ENCODE measurements at regions not wholly inside any gene's neighbourhood (a gene's known extent, or its start where the extent isn't known, plus 50 kb on each side); places are given as distances from the start of the nearest gene placed in this dataset.
A peak's percentile ranks its signal among the peaks of the same experiment; 100 is the strongest.
"Not testable (repeated sequence)": the region's sequence is repeated elsewhere in the genome, so short reads cannot be mapped to it uniquely, and the experiment has no call there.

GRCh38 chr14:65834812-65835211 lies 422.3 kb downstream of the FUT8 start:
- DNase-seq, result no peak

GRCh38 chr14:65835501-65835900 lies 423.0 kb downstream of the FUT8 start:
- no peak for DNase-seq

- DNase-seq, result no peak
Observed at GRCh38 chr14:65838565-65838964, 426.0 kb downstream of the FUT8 start.

DNA sequence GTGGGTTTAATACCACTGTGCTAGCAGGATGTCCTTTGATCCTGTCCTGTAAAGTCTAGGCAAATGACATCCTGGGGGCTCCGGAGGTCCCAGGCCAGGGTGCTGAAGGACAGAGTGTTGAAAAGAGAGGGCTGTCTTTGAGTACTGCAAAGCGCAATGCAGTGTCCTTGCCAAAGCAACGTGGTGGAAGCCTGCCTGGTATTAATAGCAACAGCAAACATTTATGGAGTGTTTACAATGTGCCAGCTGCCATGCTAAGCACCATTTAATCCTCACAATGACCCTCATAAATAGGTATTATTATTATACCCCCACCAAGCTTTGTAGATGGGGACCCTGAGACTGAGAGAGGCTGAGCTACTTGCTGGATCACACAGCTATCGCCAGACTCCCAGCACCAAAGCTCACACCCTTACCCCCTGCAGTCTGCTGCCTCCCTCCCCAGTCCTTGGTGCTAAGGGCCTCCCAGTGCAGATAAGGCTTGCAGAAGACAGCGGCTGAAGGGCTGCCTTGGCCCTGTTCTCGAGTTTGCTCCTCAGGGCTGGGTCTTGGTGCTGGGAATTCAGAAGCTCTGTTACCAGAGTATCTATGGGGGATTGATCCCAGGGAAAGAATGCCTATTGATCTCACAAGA lies 427.7 kb downstream of the FUT8 start:
- no peak for DNase-seq

- DNase-seq, result no peak
Observed at GRCh38 chr14:65840786-65841185, 428.3 kb downstream of the FUT8 start.

GRCh38 chr14:65846196-65846868 lies 433.8 kb downstream of the FUT8 start:
- DNase-seq, result no peak

GRCh38 chr14:65847075-65847847 lies 434.7 kb downstream of the FUT8 start:
- DNase-seq, result peak; percentile 69

- not testable (repeated sequence) for DNase-seq
Observed at GRCh38 chr14:65847931-65848330, 435.4 kb downstream of the FUT8 start.

GRCh38 chr14:65849091-65849490 lies 436.6 kb downstream of the FUT8 start:
- no peak for DNase-seq

DNA sequence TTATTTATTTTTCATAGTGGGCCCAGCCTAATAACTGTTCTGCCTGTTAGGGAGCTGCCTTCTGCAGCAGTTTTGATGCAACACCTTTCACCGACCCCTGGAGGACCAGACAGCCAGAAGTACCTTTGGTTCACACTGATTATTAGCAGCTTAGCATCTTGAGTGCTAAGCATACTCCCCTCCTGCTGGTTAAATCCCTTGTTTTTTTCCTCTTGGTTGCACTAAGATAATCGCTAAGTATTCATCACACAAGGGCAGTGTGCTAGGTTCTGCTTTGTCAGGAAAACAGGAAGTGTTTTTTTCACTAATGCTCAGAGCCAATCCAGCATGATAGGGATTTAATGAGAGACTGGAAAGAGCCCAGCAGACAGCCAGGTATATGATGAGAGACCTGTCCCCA lies 437.0 kb downstream of the FUT8 start:
- no peak for DNase-seq

- peak; percentile 81 for DNase-seq
Observed at GRCh38 chr14:65850429-65851135, 438.1 kb downstream of the FUT8 start.

GRCh38 chr14:65852689-65853088 lies 440.2 kb downstream of the FUT8 start:
- DNase-seq, result no peak

DNA sequence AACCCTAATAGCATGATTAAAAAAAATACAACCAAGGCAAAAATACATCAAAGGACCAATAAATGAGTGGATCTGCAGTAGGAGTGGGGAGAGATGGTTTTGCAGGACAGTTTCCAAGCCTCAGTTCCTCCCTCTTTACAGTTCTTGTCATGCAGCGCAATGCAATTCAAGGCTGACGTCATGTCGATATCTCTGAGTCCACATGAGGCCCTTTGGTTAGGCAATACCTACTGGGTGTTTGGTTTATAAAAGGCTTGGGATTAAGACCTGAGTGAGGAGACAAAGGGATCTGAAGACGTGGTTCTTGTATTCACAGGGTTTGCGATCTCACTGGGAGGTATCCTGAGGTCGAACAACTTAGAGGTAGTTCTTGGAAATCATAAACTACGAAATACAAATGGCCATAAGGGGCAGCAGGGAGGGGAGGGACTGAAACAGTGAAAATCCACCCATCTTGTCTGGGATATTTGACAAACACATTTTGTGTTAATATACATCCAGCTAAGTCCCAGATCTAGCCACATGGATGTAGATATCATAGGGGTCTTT lies 441.0 kb downstream of the FUT8 start:
- DNase-seq, result no peak

GRCh38 chr14:65854215-65854614 lies 441.7 kb downstream of the FUT8 start:
- DNase-seq, result no peak

GRCh38 chr14:65860956-65861611 lies 448.6 kb downstream of the FUT8 start:
- no peak for DNase-seq

DNA sequence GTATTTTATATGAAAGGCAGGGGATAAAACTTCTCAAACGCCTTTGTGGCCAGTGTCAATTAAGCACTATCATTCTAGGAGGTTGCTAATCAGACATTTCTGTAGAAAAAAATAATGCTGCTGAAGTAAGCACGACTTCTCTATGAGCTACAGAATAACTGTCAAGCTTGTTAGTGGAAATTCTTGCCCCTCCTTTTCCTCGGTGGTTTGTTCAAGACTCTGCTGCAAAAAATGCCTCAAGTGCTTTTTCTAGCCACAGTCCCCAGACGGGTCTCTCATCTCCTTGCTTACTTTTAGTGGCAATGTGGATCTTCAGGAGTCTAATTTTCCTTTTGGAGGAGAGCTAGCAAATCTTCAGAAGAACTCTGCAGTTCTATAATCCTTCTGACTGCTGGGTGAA lies 452.0 kb downstream of the FUT8 start:
- DNase-seq, result no peak

- DNase-seq, result no peak
Observed at GRCh38 chr14:65864984-65865383, 452.5 kb downstream of the FUT8 start.

- no peak for DNase-seq
Observed at GRCh38 chr14:65866448-65866847, 453.9 kb downstream of the FUT8 start.

DNA sequence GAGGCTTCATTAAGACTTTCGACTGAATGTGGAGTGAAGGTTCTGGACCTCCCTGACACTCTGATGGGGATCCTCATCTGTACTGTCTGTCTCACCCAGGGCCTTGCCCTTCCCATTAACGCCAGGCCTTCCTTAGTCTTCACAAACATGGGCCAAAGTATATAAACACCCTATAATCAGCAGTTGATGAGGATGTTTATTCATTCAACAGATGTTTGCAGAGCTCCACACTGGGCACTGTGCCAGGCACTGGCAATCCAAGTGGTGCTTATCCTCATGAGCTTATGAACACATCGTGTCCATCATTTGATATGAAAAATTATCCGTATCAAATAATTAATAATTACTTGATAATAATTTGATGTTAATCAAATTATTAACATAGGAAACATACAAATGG lies 454.4 kb downstream of the FUT8 start:
- DNase-seq, result no peak

DNA sequence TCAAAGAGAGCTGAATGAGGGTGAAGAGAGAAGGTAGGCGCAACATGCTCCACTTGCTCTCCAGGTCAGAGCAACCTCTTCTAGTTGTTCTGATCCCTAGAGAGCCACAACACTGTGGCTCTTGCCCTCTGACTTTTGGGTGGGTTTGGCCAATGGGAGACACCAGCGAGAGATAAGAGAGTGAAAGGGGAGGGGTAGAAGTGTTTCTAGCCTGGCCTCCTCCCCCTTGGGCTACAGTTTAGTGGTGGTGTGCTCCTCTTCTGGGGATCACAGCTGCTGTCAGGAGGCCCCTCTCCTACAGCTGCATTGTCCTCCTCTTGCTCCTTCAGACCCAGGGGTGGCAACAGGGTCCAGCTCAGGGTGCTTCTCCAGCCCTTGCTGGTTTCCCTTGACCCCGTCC lies 454.8 kb downstream of the FUT8 start:
- no peak for DNase-seq

DNA sequence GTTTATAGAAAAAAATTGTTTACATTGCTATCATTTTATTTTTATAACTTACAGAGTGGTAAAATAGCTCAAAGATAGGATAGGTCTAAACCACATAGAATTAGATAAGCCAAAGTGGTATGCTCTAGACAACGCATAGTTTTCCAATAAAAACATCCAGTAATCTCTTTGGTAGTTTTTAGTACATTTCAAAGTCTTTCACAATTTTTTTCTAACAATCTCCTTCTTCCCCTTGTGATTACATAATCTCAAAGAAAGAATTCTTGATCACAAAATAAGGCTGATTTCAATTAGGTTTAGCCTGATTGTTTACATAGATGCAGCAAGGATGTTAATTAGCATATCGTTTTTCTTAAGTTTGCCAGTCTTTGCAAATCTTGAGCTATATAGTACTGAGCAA lies 460.0 kb downstream of the FUT8 start:
- no peak for DNase-seq

- DNase-seq, result no peak
Observed at GRCh38 chr14:65877166-65877565, 464.6 kb downstream of the FUT8 start.

DNA sequence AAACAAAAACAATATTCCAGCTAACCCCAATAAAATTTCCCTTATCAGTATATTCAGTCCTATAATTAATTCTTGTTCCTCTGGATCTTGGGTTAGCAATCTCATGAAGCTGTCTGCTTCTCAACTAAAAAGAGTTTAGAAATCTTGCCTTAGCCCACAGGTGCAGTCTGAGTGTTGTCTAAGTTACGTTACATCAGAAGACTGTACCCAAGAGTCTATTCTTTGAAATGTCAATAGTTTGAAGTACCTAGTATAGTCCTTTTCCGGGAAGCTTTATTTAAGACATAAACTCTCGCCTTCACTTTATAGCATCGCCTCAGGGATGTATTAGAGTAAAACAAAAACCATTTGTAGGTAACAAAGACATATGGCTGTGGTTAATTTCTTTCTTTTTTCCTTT lies 465.1 kb downstream of the FUT8 start:
- no peak for DNase-seq

Measured in activated CD8-positive, alpha-beta memory T cell treated with anti-CD3 and anti-CD28 coated beads for 24 hours (primary cell).